Spinal cord (tissue), 10 donors: ENCODE measurements at regions not wholly inside any gene's neighbourhood (a gene's known extent, or its start where the extent isn't known, plus 50 kb on each side); places are given as distances from the start of the nearest gene placed in this dataset. TPM values are rescaled to one million over a fixed set of nuclear protein-coding genes. Genes with fewer than 3 reads are reported as not detected.
"Not testable (repeated sequence)": the region's sequence is repeated elsewhere in the genome, so short reads cannot be mapped to it uniquely, and the experiment has no call there.

Experiments
- DNase-seq, 6 donors: peaks; one replicate each; pipeline versions ENCODE4 v3.0.0 to v3.0.0-alpha.2; 2013 to 2015; ENCODE audit warnings: low spot score in 6 of 6, low read depth in 4 of 6
- H3K27ac ChIP-seq: one replicate; pipeline ENCODE4 v1.5.1; 2013; ENCODE audit warnings: low read depth, low read length, control low read depth
- H3K27me3 ChIP-seq: one replicate; pipeline ENCODE4 v1.6.1; 2013; ENCODE audit warnings: low read length; ENCODE audit not compliant: control insufficient read depth, insufficient read depth
- H3K36me3 ChIP-seq: one replicate; pipeline ENCODE4 v1.6.1; 2013; ENCODE audit warnings: low read length; ENCODE audit not compliant: control insufficient read depth, insufficient read depth
- H3K4me1 ChIP-seq: one replicate; pipeline ENCODE4 v1.6.1; 2013; ENCODE audit warnings: low read length; ENCODE audit not compliant: control insufficient read depth, insufficient read depth
- H3K4me3 ChIP-seq: one replicate; pipeline ENCODE4 v1.5.1; 2013; ENCODE audit warnings: low read depth, low read length, control low read depth
- H3K9me3 ChIP-seq: one replicate; pipeline ENCODE4 v1.6.1; 2013; ENCODE audit warnings: low read length; ENCODE audit not compliant: control insufficient read depth, insufficient read depth
- WGBS: methylation state at CpG from one replicate; pipeline ENCODE4 v1.1.5; 2013; ENCODE audit warnings: missing lambda C conversion rate; ENCODE audit not compliant: insufficient coverage; 5-methylcytosine and 5-hydroxymethylcytosine counted together
- small RNA-seq: library from RNA; depleted of rRNA; stranded (forward); fragments of <200 nt; gene quantifications from one replicate; pipeline ENCODE3, GENCODE V24; 2014; ENCODE audit warnings: low replicate concordance
- donor health status: healthy.

- not testable (repeated sequence) for H3K4me1 ChIP-seq, H3K4me3 ChIP-seq, H3K27ac ChIP-seq, DNase-seq, H3K36me3 ChIP-seq, H3K27me3 ChIP-seq, H3K9me3 ChIP-seq
- WGBS: no CpG with 5 or more reads among the region's 1 CpG
Observed at GRCh38 chr15:22719980-22720379, 66.5 kb upstream of the NIPA1 start.

GRCh38 chr15:22726104-22726503, 60.3 kb upstream of the NIPA1 start:
- H3K36me3 ChIP-seq, H3K4me3 ChIP-seq, H3K27ac ChIP-seq, H3K9me3 ChIP-seq, H3K4me1 ChIP-seq, H3K27me3 ChIP-seq: not testable (repeated sequence)
- WGBS: no CpG with 5 or more reads among the region's 2 CpGs
- peak in 1 of 6 donors; percentile 1 for DNase-seq

GRCh38 chr15:22735067-22735466, 51.4 kb upstream of the NIPA1 start:
- DNase-seq: not testable (repeated sequence)

GRCh38 chr15:22735781-22736180, 50.7 kb upstream of the NIPA1 start:
- H3K4me1 ChIP-seq: no peaks in the 10 kb centered on the region
- H3K4me3 ChIP-seq: no peak overlapping the region
- no peak for DNase-seq
- H3K27ac ChIP-seq: no peak overlapping the region
- H3K36me3 ChIP-seq: no peaks in the 10 kb centered on the region
- H3K9me3 ChIP-seq: no peaks in the 10 kb centered on the region
- H3K27me3 ChIP-seq: no peaks in the 10 kb centered on the region
- no CpG with 5 or more reads among the region's 3 CpGs for WGBS

More at GRCh38 chr15:22735067-22735466, 51.4 kb upstream of the NIPA1 start:
- WGBS: no CpG with 5 or more reads among the region's 4 CpGs
- not testable (repeated sequence) for H3K4me1 ChIP-seq, H3K27me3 ChIP-seq, H3K27ac ChIP-seq, H3K36me3 ChIP-seq, H3K4me3 ChIP-seq, H3K9me3 ChIP-seq

- not testable (repeated sequence) for H3K27me3 ChIP-seq, H3K4me3 ChIP-seq, H3K9me3 ChIP-seq, DNase-seq, H3K27ac ChIP-seq, H3K4me1 ChIP-seq, H3K36me3 ChIP-seq
Observed at GRCh38 chr15:22736200-22736599, 50.2 kb upstream of the NIPA1 start.

Small RNAs in the stretch of these regions (small RNA-seq; reads per million reads assigned to genes)
- not detected for gene AC138649.4
- not detected for gene RN7SL495P
